GM12878 (cell line): ENCODE measurements at regions not wholly inside any gene's neighbourhood (a gene's known extent, or its start where the extent isn't known, plus 50 kb on each side); places are given as distances from the start of the nearest gene placed in this dataset.

Source experiments
- ASH2L ChIP-seq: fragments of 300-600, 200-600 bp; sonication (generic); IDR thresholded peaks from 2 replicates; pipeline ENCODE4 v1.6.1; 2017; ENCODE audit warnings: low read depth, mild to moderate bottlenecking, borderline replicate concordance
- BCL11A ChIP-seq: IDR thresholded peaks from 2 replicates; pipeline ENCODE4 v1.6.1; 2011; ENCODE audit warnings: low read depth, low read length
- CBX5 ChIP-seq: sonication (generic); IDR thresholded peaks from 2 replicates; pipeline ENCODE4 v1.6.1; 2016; ENCODE audit warnings: low read depth, moderate library complexity, mild to moderate bottlenecking, inconsistent platforms
- CREM ChIP-seq: IDR thresholded peaks from 2 replicates; pipeline ENCODE4 v1.6.1; 2014; ENCODE audit warnings: antibody characterized with exemption, low read depth
- IKZF1 ChIP-seq: fragments of 450-650 bp; conservative IDR thresholded peaks from 2 replicates; pipeline ENCODE4 v1.6.1; 2017; ENCODE audit warnings: antibody characterized with exemption, mild to moderate bottlenecking
- KLF5 ChIP-seq: fragments of 450-650 bp; IDR thresholded peaks from 2 replicates; pipeline ENCODE4 v1.6.1; 2014; ENCODE audit warnings: mild to moderate bottlenecking; ENCODE audit not compliant: partially characterized antibody
- NFYB ChIP-seq: IDR thresholded peaks from 2 replicates; pipeline ENCODE4 v1.6.1; 2011; ENCODE audit warnings: low read depth, mild to moderate bottlenecking, low read length, improper control_type of control experiment, moderate library complexity; ENCODE audit not compliant: insufficient read depth
- RB1 ChIP-seq: fragments of 450-650 bp; formaldehyde crosslinking; IDR thresholded peaks from 2 replicates; pipeline ENCODE4 v1.6.1; 2017; ENCODE audit warnings: mild to moderate bottlenecking, borderline replicate concordance
- SKIL ChIP-seq: fragments of 450-650 bp; IDR thresholded peaks from 2 replicates; pipeline ENCODE4 v1.6.1; 2017; ENCODE audit warnings: mild to moderate bottlenecking, low read depth, inconsistent platforms; ENCODE audit not compliant: poor library complexity, severe bottlenecking
- TAF1 ChIP-seq: IDR thresholded peaks from 2 replicates; pipeline ENCODE4 v1.6.1; 2011; ENCODE audit warnings: mild to moderate bottlenecking, low read depth, low read length, borderline replicate concordance
- YBX1 ChIP-seq: fragments of 450-650 bp; IDR thresholded peaks from 2 replicates; pipeline ENCODE4 v1.6.1; 2016; ENCODE audit warnings: antibody characterized with exemption
- ZBTB40 ChIP-seq: fragments of 450-650 bp; IDR thresholded peaks from 2 replicates; pipeline ENCODE4 v1.6.1; 2016; ENCODE audit warnings: mild to moderate bottlenecking, moderate library complexity, borderline replicate concordance
- ZNF217 ChIP-seq: fragments of 450-650 bp; IDR thresholded peaks from 2 replicates; pipeline ENCODE4 v1.6.1; 2017; ENCODE audit warnings: antibody characterized with exemption, mild to moderate bottlenecking
- ZNF384 ChIP-seq: IDR thresholded peaks from 2 replicates; pipeline ENCODE4 v1.6.1; 2012; ENCODE audit warnings: low read depth, mild to moderate bottlenecking, low read length, improper control_type of control experiment, borderline replicate concordance
- ZNF592 ChIP-seq: fragments of 450-650 bp; IDR thresholded peaks from 2 replicates; pipeline ENCODE4 v1.6.1; 2017; ENCODE audit warnings: mild to moderate bottlenecking, moderate library complexity
- ZZZ3 ChIP-seq: IDR thresholded peaks from 2 replicates; pipeline ENCODE4 v1.6.1; 2011; ENCODE audit warnings: low read depth; ENCODE audit not compliant: control insufficient read depth, insufficient read length
- TF ChIP-seq, protein P1 (sequence below): fragments of 450-650 bp; formaldehyde crosslinking; IDR thresholded peaks from 2 replicates; pipeline ENCODE4 v1.4.0; 2022; ENCODE audit warnings: mild to moderate bottlenecking, moderate library complexity

GRCh38 chr2:20507166-20507692 is 60.4 kb downstream of the RHOB start (continued):
- TF ChIP-seq, protein P1, sequence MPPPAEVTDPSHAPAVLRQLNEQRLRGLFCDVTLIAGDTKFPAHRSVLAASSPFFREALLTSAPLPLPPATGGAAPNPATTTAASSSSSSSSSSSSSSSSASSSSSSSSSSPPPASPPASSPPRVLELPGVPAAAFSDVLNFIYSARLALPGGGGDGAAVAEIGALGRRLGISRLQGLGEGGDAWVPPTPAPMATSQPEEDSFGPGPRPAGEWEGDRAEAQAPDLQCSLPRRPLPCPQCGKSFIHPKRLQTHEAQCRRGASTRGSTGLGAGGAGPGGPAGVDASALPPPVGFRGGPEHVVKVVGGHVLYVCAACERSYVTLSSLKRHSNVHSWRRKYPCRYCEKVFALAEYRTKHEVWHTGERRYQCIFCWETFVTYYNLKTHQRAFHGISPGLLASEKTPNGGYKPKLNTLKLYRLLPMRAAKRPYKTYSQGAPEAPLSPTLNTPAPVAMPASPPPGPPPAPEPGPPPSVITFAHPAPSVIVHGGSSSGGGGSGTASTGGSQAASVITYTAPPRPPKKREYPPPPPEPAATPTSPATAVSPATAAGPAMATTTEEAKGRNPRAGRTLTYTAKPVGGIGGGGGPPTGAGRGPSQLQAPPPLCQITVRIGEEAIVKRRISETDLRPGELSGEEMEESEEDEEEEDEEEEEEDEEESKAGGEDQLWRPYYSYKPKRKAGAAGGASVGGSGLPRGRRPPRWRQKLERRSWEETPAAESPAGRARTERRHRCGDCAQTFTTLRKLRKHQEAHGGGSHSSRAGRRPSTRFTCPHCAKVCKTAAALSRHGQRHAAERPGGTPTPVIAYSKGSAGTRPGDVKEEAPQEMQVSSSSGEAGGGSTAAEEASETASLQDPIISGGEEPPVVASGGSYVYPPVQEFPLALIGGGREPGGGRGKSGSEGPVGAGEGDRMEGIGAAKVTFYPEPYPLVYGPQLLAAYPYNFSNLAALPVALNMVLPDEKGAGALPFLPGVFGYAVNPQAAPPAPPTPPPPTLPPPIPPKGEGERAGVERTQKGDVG (CRISPR knock-in tag), result no peak
- peak; percentile 61; the same call in 1 of the 2 replicates for TF ChIP-seq IKZF1
- no peak for TF ChIP-seq TAF1
- no peak for TF ChIP-seq ZNF384
- no peak for TF ChIP-seq RB1
- peak; percentile 49; the same call in 1 of the 2 replicates for TF ChIP-seq CREM
- TF ChIP-seq BCL11A, result peak; percentile 57; the same call in 1 of the 2 replicates
- no peak for TF ChIP-seq ZBTB40
- TF ChIP-seq ZNF592, result no peak
- no peak for TF ChIP-seq ZZZ3
- TF ChIP-seq CBX5, result no peak
- no peak for TF ChIP-seq KLF5
- TF ChIP-seq ASH2L, result no peak
- TF ChIP-seq ZNF217, result no peak
- no peak for TF ChIP-seq NFYB
- no peak for TF ChIP-seq YBX1
- TF ChIP-seq SKIL, result peak; percentile 77
